Lung (tissue), 9 donors: ENCODE measurements at regions not wholly inside any gene's neighbourhood (a gene's known extent, or its start where the extent isn't known, plus 50 kb on each side); places are given as distances from the start of the nearest gene placed in this dataset.
"Not testable (repeated sequence)": the region's sequence is repeated elsewhere in the genome, so short reads cannot be mapped to it uniquely, and the experiment has no call there.

Source experiments
- ATAC-seq: fragments of 200-7000 bp; cut with Tn5 transposase; one replicate; pipeline ENCODE4 v1.9.1; 2020; ENCODE audit warnings: moderate number of reproducible peaks; ENCODE audit not compliant: insufficient read depth, low FRiP score
- DNase-seq, 3 donors: peaks; one replicate each; pipeline ENCODE4 v3.0.0-alpha.2; 2013 to 2017
- H3K27ac ChIP-seq, 2 donors: one replicate each; pipeline ENCODE4 v1.5.1; 2013; ENCODE audit warnings: mild to moderate bottlenecking in 2 of 2, moderate library complexity in 2 of 2, control low read depth in 1 of 2, inconsistent platforms in 1 of 2, low read depth in 1 of 2, low read length in 1 of 2
- H3K27me3 ChIP-seq, 3 donors: one replicate each; pipeline ENCODE4 v1.5.1; 2013; ENCODE audit warnings: low read length in 2 of 3; ENCODE audit not compliant: control insufficient read depth in 3 of 3, insufficient read depth in 3 of 3
- H3K36me3 ChIP-seq, 4 donors: one replicate each; pipeline ENCODE4 v1.5.1; 2013; ENCODE audit warnings: low read length in 4 of 4, mild to moderate bottlenecking in 1 of 4, moderate library complexity in 1 of 4; ENCODE audit not compliant: control insufficient read depth in 4 of 4, insufficient read depth in 4 of 4
- H3K4me1 ChIP-seq, 5 donors: one replicate each; pipeline ENCODE4 v1.5.1; 2013; ENCODE audit warnings: low read length in 5 of 5, mild to moderate bottlenecking in 2 of 5, moderate library complexity in 1 of 5; ENCODE audit not compliant: control insufficient read depth in 5 of 5, insufficient read depth in 5 of 5
- H3K4me3 ChIP-seq: one replicate; pipeline ENCODE4 v1.5.1; 2013; ENCODE audit warnings: mild to moderate bottlenecking, control low read depth, moderate library complexity
- H3K9ac ChIP-seq, 2 donors: one replicate each; pipeline ENCODE4 v1.5.1; 2013; ENCODE audit warnings: low read length in 2 of 2, control low read depth in 1 of 2; ENCODE audit not compliant: insufficient read depth in 1 of 2
- H3K9me3 ChIP-seq, 4 donors: one replicate each; pipeline ENCODE4 v1.5.1; 2013; ENCODE audit warnings: low read length in 3 of 4, mild to moderate bottlenecking in 1 of 4, moderate library complexity in 1 of 4; ENCODE audit not compliant: control insufficient read depth in 4 of 4, insufficient read depth in 3 of 4
- WGBS, 2 donors: extraction: QIAGEN DNeasy Blood & Tissue Kit; methylation state at CpG; one replicate each; pipeline ENCODE4 v1.1.7; 2013; 5-methylcytosine and 5-hydroxymethylcytosine counted together
- donor health status: Bipolar disorder and iron deficiency.
- donor health status: healthy.
- donor health status: DM: yes; HTN: yes; CAD: no.

DNA sequence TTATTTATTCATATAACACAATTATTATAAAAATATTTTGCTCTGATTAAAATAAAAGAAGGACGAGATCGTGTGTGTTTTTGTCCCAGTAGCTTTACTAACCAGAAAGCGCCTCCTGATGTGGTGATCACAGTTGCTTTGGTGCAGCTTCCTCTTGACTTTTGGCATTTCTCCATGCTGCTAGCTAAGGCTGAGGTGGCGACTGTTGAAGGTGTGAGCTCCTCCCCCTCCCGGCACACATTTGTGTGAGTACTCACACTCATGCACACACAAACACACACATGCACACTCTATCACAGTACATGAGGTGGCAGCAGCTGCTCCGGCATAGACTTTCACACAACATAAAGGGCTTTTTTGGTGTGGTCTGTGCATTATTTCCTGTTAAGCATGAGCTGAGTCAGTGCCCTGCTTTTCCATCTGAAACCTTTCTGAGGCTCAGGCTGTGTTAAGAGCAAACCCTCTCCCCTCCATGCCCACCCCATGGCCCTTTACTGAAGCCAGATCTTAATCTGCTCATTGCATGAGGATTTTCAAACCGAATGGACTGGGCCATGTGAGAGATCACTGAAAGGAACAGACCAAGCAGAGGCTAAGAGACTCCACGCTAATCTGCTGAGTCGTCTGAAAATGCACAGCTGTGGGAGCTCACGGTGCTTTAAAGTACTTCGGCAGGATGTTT, 53.3 kb downstream of the FOXD4L1 start:
- H3K9me3 ChIP-seq, H3K4me3 ChIP-seq, H3K4me1 ChIP-seq, H3K36me3 ChIP-seq, H3K9ac ChIP-seq, H3K27ac ChIP-seq, H3K27me3 ChIP-seq: not testable (repeated sequence)
- ATAC-seq: peak; percentile 85
- DNase-seq: peak; percentile 17 to 30 (median 25)
- 5 to 6% methylated on average over 10 to 11 of the region's 11 CpGs for WGBS, 2 donors

DNA sequence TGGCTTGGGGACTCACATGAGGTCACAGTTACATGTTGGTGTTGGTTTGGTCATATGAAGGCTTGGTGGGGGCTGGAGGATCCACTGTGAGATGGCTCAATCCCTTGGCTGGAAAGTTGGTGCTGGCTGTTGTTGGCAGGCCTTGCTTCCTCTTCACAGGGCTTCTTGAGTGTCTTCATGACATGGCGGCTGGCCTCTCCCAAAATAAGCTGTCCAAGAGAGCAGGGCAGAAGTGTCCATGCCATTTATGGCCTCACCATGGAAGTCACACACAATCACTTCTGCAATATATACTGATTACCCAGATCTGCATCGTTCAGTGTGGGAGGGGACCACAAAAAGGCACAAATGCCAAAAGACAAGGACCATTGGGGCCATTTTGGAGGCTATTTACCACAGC, 61.4 kb downstream of the FOXD4L1 start:
- not testable (repeated sequence) for ATAC-seq, H3K9ac ChIP-seq, H3K27ac ChIP-seq, H3K4me3 ChIP-seq, H3K9me3 ChIP-seq, H3K27me3 ChIP-seq, H3K36me3 ChIP-seq, H3K4me1 ChIP-seq, DNase-seq
- WGBS, 2 donors: 88 to 95% methylated on average over 2 of the region's 2 CpGs

- H3K4me3 ChIP-seq, H3K27ac ChIP-seq, H3K27me3 ChIP-seq, H3K9ac ChIP-seq, ATAC-seq, H3K36me3 ChIP-seq, DNase-seq, H3K4me1 ChIP-seq, H3K9me3 ChIP-seq: not testable (repeated sequence)
- 51 to 67% methylated on average over 2 of the region's 2 CpGs for WGBS, 2 donors
Observed at GRCh38 chr2:113562662-113563061, 64.2 kb downstream of the FOXD4L1 start.

GRCh38 chr2:113566674-113567480, 60.2 kb upstream of the RABL2A start:
- 83 to 85% methylated on average over 10 of the region's 12 CpGs for WGBS, 2 donors
- H3K4me3 ChIP-seq, H3K36me3 ChIP-seq, H3K4me1 ChIP-seq, ATAC-seq, DNase-seq, H3K9ac ChIP-seq, H3K27me3 ChIP-seq, H3K27ac ChIP-seq, H3K9me3 ChIP-seq: not testable (repeated sequence)

DNA sequence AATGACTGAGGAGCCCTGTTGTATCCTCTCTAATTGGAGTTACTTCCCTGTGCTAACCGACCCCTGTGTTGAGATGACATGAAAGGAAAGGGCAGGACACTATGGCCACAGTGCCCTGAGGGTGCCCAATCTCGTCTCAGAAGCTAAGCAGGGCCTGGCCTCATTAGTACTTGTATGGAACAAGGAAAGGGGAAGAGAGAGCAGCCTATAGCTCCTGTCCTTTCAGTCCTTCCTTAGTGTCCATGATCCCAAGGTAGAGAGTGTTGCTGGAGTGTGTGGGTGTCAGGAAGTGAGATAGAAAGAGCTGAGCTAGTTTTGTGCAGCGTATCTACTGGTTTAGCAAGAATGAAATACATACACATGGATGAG, 59.6 kb upstream of the RABL2A start:
- not testable (repeated sequence) for H3K9me3 ChIP-seq, H3K36me3 ChIP-seq, DNase-seq, H3K4me3 ChIP-seq, ATAC-seq, H3K27me3 ChIP-seq, H3K4me1 ChIP-seq, H3K27ac ChIP-seq, H3K9ac ChIP-seq
- 65 to 75% methylated on average over 3 of the region's 3 CpGs for WGBS, 2 donors

DNA sequence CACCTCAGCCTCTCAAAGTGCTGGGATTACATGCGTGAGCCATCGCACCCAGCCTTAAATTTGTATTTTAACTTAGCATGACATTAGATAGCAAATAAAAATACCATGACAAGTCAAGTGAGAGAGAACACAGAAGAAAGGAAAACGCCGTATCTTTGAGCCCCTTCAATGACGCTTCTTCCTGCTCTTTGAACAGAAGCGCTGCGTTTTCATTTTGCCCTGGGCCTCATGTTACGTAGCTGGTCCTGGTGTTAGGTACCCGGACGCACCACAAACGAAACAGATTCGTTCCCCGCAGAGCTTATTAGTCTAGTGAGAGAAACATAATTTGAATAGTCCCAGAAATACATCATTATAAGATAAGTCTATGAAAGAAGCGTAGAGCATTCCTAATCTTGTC, 58.8 kb upstream of the RABL2A start:
- H3K9ac ChIP-seq, H3K4me1 ChIP-seq, H3K36me3 ChIP-seq, DNase-seq, H3K27ac ChIP-seq, H3K27me3 ChIP-seq, H3K9me3 ChIP-seq, ATAC-seq, H3K4me3 ChIP-seq: not testable (repeated sequence)
- 91 to 96% methylated on average over 14 of the region's 14 CpGs for WGBS, 2 donors

GRCh38 chr2:113570082-113570481, 57.0 kb upstream of the RABL2A start:
- ATAC-seq: not testable (repeated sequence)

DNA sequence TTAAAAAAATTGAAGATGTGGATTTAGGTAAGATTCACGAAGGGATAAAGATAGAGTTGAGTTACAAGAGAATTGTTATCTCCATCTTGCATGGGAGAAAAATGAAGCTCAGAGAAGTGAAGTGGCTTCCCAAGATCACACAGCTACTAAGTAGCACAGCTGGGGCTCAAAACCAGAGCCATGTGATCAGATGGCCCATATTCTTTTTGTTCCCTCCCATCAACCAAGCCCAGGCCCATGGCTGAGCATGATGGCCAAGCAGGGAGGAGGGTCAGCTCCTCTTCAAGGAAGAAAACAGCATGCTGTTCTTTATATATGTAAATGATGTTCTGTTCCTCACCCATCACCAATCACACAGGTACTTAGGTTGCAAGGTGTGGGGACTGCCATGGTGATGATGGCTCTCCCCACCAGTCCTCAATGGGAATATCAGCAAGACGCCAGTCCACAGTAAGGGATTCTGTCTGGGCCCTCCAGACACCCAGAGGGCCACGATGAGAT, 56.5 kb upstream of the RABL2A start:
- H3K4me3 ChIP-seq, H3K36me3 ChIP-seq, ATAC-seq, H3K4me1 ChIP-seq, DNase-seq, H3K27ac ChIP-seq, H3K9ac ChIP-seq, H3K27me3 ChIP-seq, H3K9me3 ChIP-seq: not testable (repeated sequence)
- 88 to 99% methylated on average over 3 of the region's 3 CpGs for WGBS, 2 donors

More at GRCh38 chr2:113570082-113570481, 57.0 kb upstream of the RABL2A start:
- not testable (repeated sequence) for H3K9ac ChIP-seq, H3K36me3 ChIP-seq, H3K4me1 ChIP-seq, DNase-seq, H3K4me3 ChIP-seq, H3K27me3 ChIP-seq, H3K9me3 ChIP-seq, H3K27ac ChIP-seq
- WGBS, 2 donors: 51 to 81% methylated on average over 2 of the region's 2 CpGs
